GM23338 (cell line): ENCODE measurements at regions not wholly inside any gene's neighbourhood (a gene's known extent, or its start where the extent isn't known, plus 50 kb on each side); places are given as distances from the start of the nearest gene placed in this dataset.

Experiments
- ATAC-seq: fragments of 200-7000 bp; cut with Tn5 transposase; 3 replicates; pipeline ENCODE4 v1.9.1; 2020
- DNase-seq: peaks from one replicate; pipeline ENCODE4 v3.0.0-alpha.2; 2015; ENCODE audit warnings: low spot score
- H2AFZ ChIP-seq: fragments of 200-600 bp; sonication (generic); 2 replicates; pipeline ENCODE4 v1.8.0; 2016; ENCODE audit warnings: antibody characterized with exemption, mild to moderate bottlenecking, moderate library complexity
- H3F3A ChIP-seq: fragments of 200-600 bp; sonication (generic); replicated peaks from 2 replicates; pipeline ENCODE4 v1.8.0; 2017; ENCODE audit warnings: antibody characterized with exemption, mixed run types, low read depth
- H3K27ac ChIP-seq: fragments of 200-600 bp; sonication (generic); 2 replicates; pipeline ENCODE4 v1.6.1; 2016; ENCODE audit warnings: low read depth
- H3K27me3 ChIP-seq: fragments of 200-600 bp; sonication (generic); 2 replicates; pipeline ENCODE4 v1.8.0; 2016; ENCODE audit warnings: mild to moderate bottlenecking, mixed run types, moderate library complexity; ENCODE audit not compliant: insufficient read depth
- H3K36me3 ChIP-seq: fragments of 200-600 bp; sonication (generic); 2 replicates; pipeline ENCODE4 v1.8.0; 2016; ENCODE audit warnings: mild to moderate bottlenecking; ENCODE audit not compliant: insufficient read depth
- H3K4me1 ChIP-seq: fragments of 200-600 bp; sonication (generic); 2 replicates; pipeline ENCODE4 v1.8.0; 2016; ENCODE audit warnings: mild to moderate bottlenecking, moderate library complexity; ENCODE audit not compliant: insufficient read depth
- H3K4me2 ChIP-seq: fragments of 200-600 bp; sonication (generic); 2 replicates; pipeline ENCODE4 v1.7.1; 2017; ENCODE audit warnings: mixed run types
- H3K4me3 ChIP-seq: fragments of 200-600 bp; sonication (generic); 2 replicates; pipeline ENCODE4 v1.6.1; 2016; ENCODE audit warnings: mixed run types
- H3K79me2 ChIP-seq: fragments of 200-600 bp; sonication (generic); replicated peaks from 2 replicates; pipeline ENCODE4 v1.8.0; 2017; ENCODE audit warnings: mild to moderate bottlenecking; ENCODE audit not compliant: insufficient read depth
- H3K9me2 ChIP-seq: fragments of 200-600 bp; sonication (generic); 2 replicates; pipeline ENCODE4 v1.8.0; 2017; ENCODE audit not compliant: insufficient read depth
- H4K20me1 ChIP-seq: fragments of 200-600 bp; sonication (generic); replicated peaks from 2 replicates; pipeline ENCODE4 v1.8.0; 2017; ENCODE audit warnings: mild to moderate bottlenecking; ENCODE audit not compliant: insufficient read depth
- H3K27ac Mint-ChIP-seq: 2 replicates; pipeline ENCODE4 v1.8.0; 2020; ENCODE audit warnings: inconsistent platforms, mild to moderate bottlenecking, moderate library complexity, mixed read lengths
- H3K27me3 Mint-ChIP-seq: 3 replicates; pipeline ENCODE4 v1.8.0; 2022; ENCODE audit warnings: low read depth, mild to moderate bottlenecking, moderate library complexity, mixed read lengths, inconsistent platforms; ENCODE audit not compliant: insufficient read depth, poor library complexity
- H3K36me3 Mint-ChIP-seq: 3 replicates; pipeline ENCODE4 v1.8.0; 2021; ENCODE audit warnings: low read depth, mild to moderate bottlenecking, inconsistent platforms, moderate library complexity, mixed read lengths
- H3K4me1 Mint-ChIP-seq: 3 replicates; pipeline ENCODE4 v1.8.0; 2020; ENCODE audit warnings: mild to moderate bottlenecking, inconsistent platforms, mixed read lengths
- H3K4me3 Mint-ChIP-seq: 3 replicates; pipeline ENCODE4 v1.8.0; 2021; ENCODE audit warnings: moderate library complexity, mild to moderate bottlenecking, inconsistent platforms, mixed read lengths
- H3K9me3 Mint-ChIP-seq: 3 replicates; pipeline ENCODE4 v1.8.0; 2020; ENCODE audit warnings: moderate library complexity, mild to moderate bottlenecking, inconsistent platforms, mixed read lengths
- CREB1 ChIP-seq: fragments of 250-450 bp; sonication (Bioruptor Pico); IDR thresholded peaks from 2 replicates; pipeline ENCODE4 v1.5.0; 2020; ENCODE audit warnings: low read depth, mild to moderate bottlenecking, moderate library complexity
- CTCF ChIP-seq, 2 experiments: fragments of 200-600 bp in 1 of 2; sonication (generic) in 1 of 2; conservative IDR thresholded peaks; 2 replicates each; pipeline versions ENCODE4 v1.5.1 to v1.6.1; 2016 to 2017; ENCODE audit warnings: antibody characterized with exemption in 2 of 2, low read depth in 2 of 2, mild to moderate bottlenecking in 2 of 2, moderate library complexity in 1 of 2
- EZH2 ChIP-seq: fragments of 200-600 bp; sonication (generic); IDR thresholded peaks from one replicate; pipeline ENCODE4 v1.8.0; 2017; ENCODE audit warnings: antibody characterized with exemption, mild to moderate bottlenecking, low read depth; ENCODE audit not compliant: unreplicated experiment
- JUNB ChIP-seq: IDR thresholded peaks from one replicate; pipeline ENCODE4 v1.6.1; 2016; ENCODE audit warnings: antibody characterized with exemption; ENCODE audit not compliant: unreplicated experiment
- NANOG ChIP-seq: IDR thresholded peaks from 2 replicates; pipeline ENCODE4 v1.6.1; 2016; ENCODE audit warnings: antibody characterized with exemption, borderline replicate concordance
- POLR2AphosphoS5 ChIP-seq: IDR thresholded peaks from 2 replicates; pipeline ENCODE4 v1.6.1; 2016; ENCODE audit warnings: antibody characterized with exemption, low read depth
- REST ChIP-seq: IDR thresholded peaks from one replicate; pipeline ENCODE4 v1.6.1; 2018; ENCODE audit warnings: antibody characterized with exemption; ENCODE audit not compliant: unreplicated experiment
- STAT1 ChIP-seq: IDR thresholded peaks from one replicate; pipeline ENCODE4 v1.6.1; 2016; ENCODE audit warnings: antibody characterized with exemption; ENCODE audit not compliant: unreplicated experiment
- ZNF114 ChIP-seq: fragments of 250-450 bp; sonication (Bioruptor Pico); IDR thresholded peaks from 2 replicates; pipeline ENCODE4 v1.5.0; 2020; ENCODE audit warnings: mild to moderate bottlenecking, moderate library complexity
- TF ChIP-seq, protein P1 (sequence below): IDR thresholded peaks from 2 replicates; pipeline ENCODE4 v1.6.1; 2016; ENCODE audit warnings: antibody characterized with exemption

- TF ChIP-seq NANOG (no peak), POLR2AphosphoS5 (no peak), JUNB (no peak), CTCF (conservative IDR thresholded peaks at IDR 0.05; ENCODE audit: low read depth in 2 of 2) (no peak), ZNF114 (CRISPR knock-in tag) (no peak), REST (no peak)
- TF ChIP-seq, protein P1, sequence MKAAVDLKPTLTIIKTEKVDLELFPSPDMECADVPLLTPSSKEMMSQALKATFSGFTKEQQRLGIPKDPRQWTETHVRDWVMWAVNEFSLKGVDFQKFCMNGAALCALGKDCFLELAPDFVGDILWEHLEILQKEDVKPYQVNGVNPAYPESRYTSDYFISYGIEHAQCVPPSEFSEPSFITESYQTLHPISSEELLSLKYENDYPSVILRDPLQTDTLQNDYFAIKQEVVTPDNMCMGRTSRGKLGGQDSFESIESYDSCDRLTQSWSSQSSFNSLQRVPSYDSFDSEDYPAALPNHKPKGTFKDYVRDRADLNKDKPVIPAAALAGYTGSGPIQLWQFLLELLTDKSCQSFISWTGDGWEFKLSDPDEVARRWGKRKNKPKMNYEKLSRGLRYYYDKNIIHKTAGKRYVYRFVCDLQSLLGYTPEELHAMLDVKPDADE, result no peak
Observed at GRCh38 chr22:27210111-27210730, 552.8 kb downstream of the MIAT start (continued).

DNA sequence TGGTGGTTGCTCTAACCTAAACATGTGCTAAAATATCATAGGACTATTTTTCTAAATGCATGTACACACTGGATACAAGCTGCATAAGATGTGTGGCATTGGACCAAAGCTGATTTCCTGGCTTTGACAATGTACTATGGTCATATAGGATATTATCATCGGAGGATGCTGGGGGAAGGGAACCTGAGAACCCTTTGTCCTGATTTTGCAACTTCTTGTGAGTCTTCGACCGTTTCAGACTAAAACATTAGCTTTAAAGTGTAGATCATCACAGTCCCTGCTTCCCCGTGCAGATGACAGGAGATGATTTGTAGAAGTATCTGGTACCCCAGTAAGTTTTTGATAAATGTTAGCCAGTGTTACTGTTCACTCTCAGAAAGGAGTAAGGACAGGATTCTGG is 554.7 kb downstream of the MIAT start:
- Histone ChIP-seq H3K27me3 (no peaks in the 10 kb centered on the region), H3K27ac (no peak overlapping the region), H3K9me2 (no peaks in the 10 kb centered on the region; the same call in 1 of the 2 replicates), H3F3A (no peaks in the 10 kb centered on the region), H3K79me2 (no peaks in the 10 kb centered on the region), H3K36me3 (no peaks in the 10 kb centered on the region), H3K4me3 (no peak overlapping the region), H3K4me2 (no peak overlapping the region), H4K20me1 (no peaks in the 10 kb centered on the region), H3K4me1 (no peaks in the 10 kb centered on the region; the same call in 1 of the 2 replicates), H2AFZ (no peak overlapping the region)
- H3K27ac Mint-ChIP-seq, result no peak overlapping the region
- peaks cover 4% of the 10 kb centered on the region for H3K27me3 Mint-ChIP-seq
- no peaks in the 10 kb centered on the region for H3K9me3 Mint-ChIP-seq
- no peak overlapping the region for H3K4me3 Mint-ChIP-seq
- no peaks in the 10 kb centered on the region for H3K36me3 Mint-ChIP-seq
- TF ChIP-seq EZH2 (no peak), CREB1 (no peak), JUNB (no peak), POLR2AphosphoS5 (no peak), REST (no peak), NANOG (no peak), STAT1 (no peak)
- no peak for ATAC-seq
- H3K4me1 Mint-ChIP-seq, result peaks cover 5% of the 10 kb centered on the region; the same call in 2 of the 3 replicates
- no peak for DNase-seq
